Astrocyte of the cerebellum (primary cell): ENCODE measurements at regions not wholly inside any gene's neighbourhood (a gene's known extent, or its start where the extent isn't known, plus 50 kb on each side); places are given as distances from the start of the nearest gene placed in this dataset.

Source experiments
- DNase-seq: peaks from one replicate; pipeline ENCODE4 v3.0.0-alpha.2; 2011; ENCODE audit warnings: low read depth
- H3K4me3 ChIP-seq: 2 replicates; pipeline ENCODE4 v1.5.1; 2011; ENCODE audit warnings: mild to moderate bottlenecking, low read depth, low read length, moderate library complexity
- CTCF ChIP-seq: IDR thresholded peaks from 2 replicates; pipeline ENCODE4 v1.5.1; 2012; ENCODE audit warnings: low read length, low read depth, moderate library complexity, mild to moderate bottlenecking; ENCODE audit errors: missing control alignments
- in situ Hi-C: cut with HindIII; loops from 2 replicates; pipeline ENCODE4 v1.10.0; 2017; ENCODE audit warnings: low sequenced_read_pairs

- TF ChIP-seq CTCF: no peak
- no peak for DNase-seq
- no peak overlapping the region for H3K4me3 ChIP-seq
- in situ Hi-C loops: no loop called here
Observed at GRCh38 chr10:10403762-10404161, 613.9 kb upstream of the CELF2 start.

GRCh38 chr10:10417671-10418070, 600.0 kb upstream of the CELF2 start:
- in situ Hi-C loops: no loop called here
- TF ChIP-seq CTCF: no peak
- H3K4me3 ChIP-seq: no peak overlapping the region
- no peak for DNase-seq

- in situ Hi-C loops: no loop called here
- no peak overlapping the region for H3K4me3 ChIP-seq
- DNase-seq: no peak
- no peak for TF ChIP-seq CTCF
Observed at GRCh38 chr10:10418387-10418786, 599.3 kb upstream of the CELF2 start.

- no peak for DNase-seq
- TF ChIP-seq CTCF: no peak
- H3K4me3 ChIP-seq: no peak overlapping the region
- in situ Hi-C loops: no loop called here
Observed at GRCh38 chr10:10421071-10421470, 596.6 kb upstream of the CELF2 start.

GRCh38 chr10:10431422-10432066, 586.1 kb upstream of the CELF2 start:
- no peak for DNase-seq
- in situ Hi-C loops: no loop called here
- no peak overlapping the region for H3K4me3 ChIP-seq
- TF ChIP-seq CTCF: no peak

- no peak for DNase-seq
- no peak overlapping the region for H3K4me3 ChIP-seq
- TF ChIP-seq CTCF: no peak
- in situ Hi-C loops: no loop called here
Observed at GRCh38 chr10:10432296-10433035, 585.2 kb upstream of the CELF2 start.
